LNCAP (cell line): ENCODE measurements at regions not wholly inside any gene's neighbourhood (a gene's known extent, or its start where the extent isn't known, plus 50 kb on each side); places are given as distances from the start of the nearest gene placed in this dataset.

Experiments
- CTCF ChIP-seq: fragments of 450-650 bp; IDR thresholded peaks from 2 replicates; pipeline ENCODE4 v1.5.1; 2017; ENCODE audit warnings: mild to moderate bottlenecking

- no peak for TF ChIP-seq CTCF
Observed at GRCh38 chr9:106177216-106177615, 482.9 kb downstream of the TMEM38B start.

- TF ChIP-seq CTCF, result no peak
Observed at GRCh38 chr9:106179191-106179590, 484.9 kb downstream of the TMEM38B start.

GRCh38 chr9:106207298-106207697, 513.0 kb downstream of the TMEM38B start:
- TF ChIP-seq CTCF, result no peak

- no peak for TF ChIP-seq CTCF
Observed at GRCh38 chr9:106218427-106218826, 524.1 kb downstream of the TMEM38B start.

GRCh38 chr9:106218854-106219253, 524.5 kb downstream of the TMEM38B start:
- no peak for TF ChIP-seq CTCF

- no peak for TF ChIP-seq CTCF
Observed at GRCh38 chr9:106220415-106220814, 526.1 kb downstream of the TMEM38B start.

- no peak for TF ChIP-seq CTCF
Observed at GRCh38 chr9:106228861-106229260, 534.5 kb downstream of the TMEM38B start.

- TF ChIP-seq CTCF, result no peak
Observed at GRCh38 chr9:106233116-106233515, 538.8 kb downstream of the TMEM38B start.
